ENCODE measurements at regions not wholly inside any gene's neighbourhood (a gene's known extent, or its start where the extent isn't known, plus 50 kb on each side); places are given as distances from the start of the nearest gene placed in this dataset.

GRCh38 chr2:38129987-38130386 is 54.0 kb upstream of the CYP1B1 start:
- Histone ChIP-seq H3K9me3 (ENCODE audit: low read depth) (peaks cover 3% of the 10 kb centered on the region), H2AFZ (no peak overlapping the region), H3K4me1 (ENCODE audit: insufficient read depth) (no peaks in the 10 kb centered on the region), H3K27me3 (no peaks in the 10 kb centered on the region), H3K79me2 (no peaks in the 10 kb centered on the region), H3K4me2 (no peak overlapping the region), H3K9me2 (replicated peaks; ENCODE audit: insufficient read depth) (no peaks in the 10 kb centered on the region), H3K4me3 (no peak overlapping the region), H4K20me1 (ENCODE audit: insufficient read depth, poor library complexity, severe bottlenecking) (no peaks in the 10 kb centered on the region), H3K36me3 (replicated peaks; ENCODE audit: insufficient read depth, low read depth) (no peaks in the 10 kb centered on the region), H3K27ac (no peak overlapping the region)
- TF ChIP-seq EZH2 (IDR thresholded peaks at IDR 0.05; ENCODE audit: borderline replicate concordance) = no peak
- WGBS (ENCODE audit: low lambda C conversion rate, missing lambda C conversion rate) = 87% methylated on average over 3 of the region's 3 CpGs
- DNase-seq (ENCODE audit: low spot score) = no peak

GRCh38 chr2:38129481-38129880 is 53.5 kb upstream of the CYP1B1 start:
- Histone ChIP-seq H3K36me3 (replicated peaks; ENCODE audit: insufficient read depth, low read depth) (no peaks in the 10 kb centered on the region), H2AFZ (no peak overlapping the region), H3K4me3 (no peak overlapping the region), H3K79me2 (no peaks in the 10 kb centered on the region), H3K9me3 (ENCODE audit: low read depth) (peaks cover 3% of the 10 kb centered on the region), H3K27me3 (no peaks in the 10 kb centered on the region), H3K27ac (no peak overlapping the region), H3K9me2 (replicated peaks; ENCODE audit: insufficient read depth) (no peaks in the 10 kb centered on the region), H3K4me2 (no peak overlapping the region), H4K20me1 (ENCODE audit: insufficient read depth, poor library complexity, severe bottlenecking) (no peaks in the 10 kb centered on the region), H3K4me1 (ENCODE audit: insufficient read depth) (no peaks in the 10 kb centered on the region)
- WGBS (ENCODE audit: low lambda C conversion rate, missing lambda C conversion rate) = 50% methylated on average over 1 of the region's 1 CpG
- no peak for DNase-seq (ENCODE audit: low spot score)
- no peak for TF ChIP-seq EZH2 (IDR thresholded peaks at IDR 0.05; ENCODE audit: borderline replicate concordance)
- TF ChIP-seq EZH2phosphoT487 (IDR thresholded peaks at IDR 0.05; ENCODE audit: low read depth, severe bottlenecking, unreplicated experiment) = no peak
- no peak for TF ChIP-seq CTCF (IDR thresholded peaks at IDR 0.05; ENCODE audit: poor library complexity)

GRCh38 chr2:38128653-38129052 is 52.7 kb upstream of the CYP1B1 start:
- Histone ChIP-seq H3K4me2 (no peak overlapping the region), H3K27ac (no peak overlapping the region), H3K4me1 (ENCODE audit: insufficient read depth) (no peaks in the 10 kb centered on the region), H3K79me2 (no peaks in the 10 kb centered on the region), H3K9me3 (ENCODE audit: low read depth) (peaks cover 3% of the 10 kb centered on the region), H3K36me3 (replicated peaks; ENCODE audit: insufficient read depth, low read depth) (no peaks in the 10 kb centered on the region), H3K9me2 (replicated peaks; ENCODE audit: insufficient read depth) (no peaks in the 10 kb centered on the region), H3K4me3 (no peak overlapping the region), H2AFZ (no peak overlapping the region), H3K27me3 (no peaks in the 10 kb centered on the region), H4K20me1 (ENCODE audit: insufficient read depth, poor library complexity, severe bottlenecking) (no peaks in the 10 kb centered on the region)
- 67% methylated on average over 2 of the region's 2 CpGs for WGBS (ENCODE audit: low lambda C conversion rate, missing lambda C conversion rate)
- TF ChIP-seq EZH2phosphoT487 (IDR thresholded peaks at IDR 0.05; ENCODE audit: low read depth, severe bottlenecking, unreplicated experiment) = no peak
- no peak for TF ChIP-seq EZH2 (IDR thresholded peaks at IDR 0.05; ENCODE audit: borderline replicate concordance)
- TF ChIP-seq CTCF (IDR thresholded peaks at IDR 0.05; ENCODE audit: poor library complexity) = no peak
- DNase-seq (ENCODE audit: low spot score) = no peak

GRCh38 chr2:38127277-38127676 is 51.3 kb upstream of the CYP1B1 start:
- DNase-seq (ENCODE audit: low spot score) = no peak
- no peaks in the 10 kb centered on the region for H3K9me2 ChIP-seq (replicated peaks; ENCODE audit: insufficient read depth)
- H3K9me3 ChIP-seq (ENCODE audit: low read depth) = peaks cover 3% of the 10 kb centered on the region
- no peak overlapping the region for H3K27ac ChIP-seq
- H3K36me3 ChIP-seq (replicated peaks; ENCODE audit: insufficient read depth, low read depth) = no peaks in the 10 kb centered on the region
- H3K79me2 ChIP-seq = no peaks in the 10 kb centered on the region
- H4K20me1 ChIP-seq (ENCODE audit: insufficient read depth, poor library complexity, severe bottlenecking) = no peaks in the 10 kb centered on the region
- no peak overlapping the region for H3K4me3 ChIP-seq
- no peaks in the 10 kb centered on the region for H3K27me3 ChIP-seq
- no peak for TF ChIP-seq EZH2phosphoT487 (IDR thresholded peaks at IDR 0.05; ENCODE audit: low read depth, severe bottlenecking, unreplicated experiment)
- TF ChIP-seq EZH2 (IDR thresholded peaks at IDR 0.05; ENCODE audit: borderline replicate concordance) = no peak
- no peak for TF ChIP-seq CTCF (IDR thresholded peaks at IDR 0.05; ENCODE audit: poor library complexity)
- no peak overlapping the region for H2AFZ ChIP-seq
- no peaks in the 10 kb centered on the region for H3K4me1 ChIP-seq (ENCODE audit: insufficient read depth)
- H3K4me2 ChIP-seq = no peak overlapping the region
